Smooth muscle cell (in vitro differentiated cells): ENCODE measurements at regions not wholly inside any gene's neighbourhood (a gene's known extent, or its start where the extent isn't known, plus 50 kb on each side); places are given as distances from the start of the nearest gene placed in this dataset.
A peak's percentile ranks its signal among the peaks of the same experiment; 100 is the strongest.

ENCODE experiments used
- DNase-seq: peaks from one replicate; lab custom pipeline; 2025; ENCODE audit not compliant: unreplicated experiment; lab: John Stamatoyannopoulos, UW
- H2AFZ ChIP-seq: fragments of 200-600 bp; sonication (generic); 2 replicates; pipeline ENCODE4 v1.6.0; 2016; ENCODE audit warnings: antibody characterized with exemption, low read depth, mild to moderate bottlenecking
- H3F3A ChIP-seq: fragments of 200-600 bp; sonication (generic); 2 replicates; pipeline ENCODE4 v1.6.0; 2017; ENCODE audit warnings: antibody characterized with exemption, low read depth
- H3K27ac ChIP-seq: fragments of 200-600 bp; sonication (generic); 2 replicates; pipeline ENCODE4 v1.5.1; 2016; ENCODE audit warnings: low read depth, mild to moderate bottlenecking
- H3K27me3 ChIP-seq: fragments of 200-600 bp; sonication (generic); 2 replicates; pipeline ENCODE4 v1.6.1; 2016; ENCODE audit warnings: low read depth, mild to moderate bottlenecking
- H3K36me3 ChIP-seq: fragments of 200-600 bp; sonication (generic); 2 replicates; pipeline ENCODE4 v1.5.1; 2016; ENCODE audit warnings: low read depth
- H3K4me1 ChIP-seq: fragments of 200-600 bp; sonication (generic); 2 replicates; pipeline ENCODE4 v1.5.1; 2016; ENCODE audit warnings: low read depth
- H3K4me2 ChIP-seq: fragments of 200-600 bp; sonication (generic); 2 replicates; pipeline ENCODE4 v1.6.0; 2016; ENCODE audit warnings: mild to moderate bottlenecking
- H3K4me3 ChIP-seq: fragments of 200-600 bp; sonication (generic); 2 replicates; pipeline ENCODE4 v1.5.1; 2016; ENCODE audit warnings: mild to moderate bottlenecking
- H3K79me2 ChIP-seq: fragments of 200-600 bp; sonication (generic); 2 replicates; pipeline ENCODE4 v1.6.0; 2016; ENCODE audit warnings: low read depth, mild to moderate bottlenecking
- H3K9ac ChIP-seq: fragments of 200-600 bp; sonication (generic); 2 replicates; pipeline ENCODE4 v1.6.0; 2016; ENCODE audit warnings: low read depth
- H3K9me3 ChIP-seq: fragments of 200-600 bp; sonication (generic); replicated peaks from 2 replicates; pipeline ENCODE4 v1.5.1; 2016; ENCODE audit warnings: low read depth
- H4K20me1 ChIP-seq: fragments of 200-600 bp; sonication (generic); 2 replicates; pipeline ENCODE4 v1.6.0; 2016; ENCODE audit warnings: low read depth
- CTCF ChIP-seq: fragments of 200-600 bp; sonication (generic); IDR thresholded peaks from 2 replicates; pipeline ENCODE4 v1.5.1; 2017; ENCODE audit warnings: borderline replicate concordance, mild to moderate bottlenecking, antibody characterized with exemption; ENCODE audit not compliant: insufficient read depth, poor library complexity, severe bottlenecking
- WGBS: methylation state at CpG from one replicate; pipeline ENCODE4 v1.1.7; 2016; ENCODE audit warnings: low lambda C conversion rate; 5-methylcytosine and 5-hydroxymethylcytosine counted together

GRCh38 chr5:24376210-24376609 lies 268.6 kb downstream of the CDH10 start:
- H3K79me2 ChIP-seq: no peaks in the 10 kb centered on the region
- DNase-seq: no peak
- no peak overlapping the region for H3K27ac ChIP-seq
- no peak for TF ChIP-seq CTCF
- no peak overlapping the region for H3K4me2 ChIP-seq
- 89% methylated on average over 2 of the region's 2 CpGs for WGBS
- H2AFZ ChIP-seq: no peak overlapping the region
- H3K9me3 ChIP-seq: no peaks in the 10 kb centered on the region
- no peaks in the 10 kb centered on the region for H3K36me3 ChIP-seq
- no peak overlapping the region for H3K4me3 ChIP-seq
- no peaks in the 10 kb centered on the region for H3K27me3 ChIP-seq
- H3F3A ChIP-seq: no peaks in the 10 kb centered on the region
- no peaks in the 10 kb centered on the region for H3K4me1 ChIP-seq
- no peak overlapping the region for H3K9ac ChIP-seq
- no peaks in the 10 kb centered on the region for H4K20me1 ChIP-seq

GRCh38 chr5:24376616-24377015 lies 268.2 kb downstream of the CDH10 start:
- WGBS: 89% methylated on average over 6 of the region's 6 CpGs
- Histone ChIP-seq H3K36me3 (no peaks in the 10 kb centered on the region), H3K4me3 (no peak overlapping the region), H3K9ac (no peak overlapping the region), H2AFZ (no peak overlapping the region), H3K4me1 (no peaks in the 10 kb centered on the region), H3K79me2 (no peaks in the 10 kb centered on the region), H3F3A (no peaks in the 10 kb centered on the region), H3K9me3 (no peaks in the 10 kb centered on the region), H3K4me2 (no peak overlapping the region), H3K27me3 (no peaks in the 10 kb centered on the region), H3K27ac (no peak overlapping the region), H4K20me1 (no peaks in the 10 kb centered on the region)
- no peak for DNase-seq
- no peak for TF ChIP-seq CTCF

DNA sequence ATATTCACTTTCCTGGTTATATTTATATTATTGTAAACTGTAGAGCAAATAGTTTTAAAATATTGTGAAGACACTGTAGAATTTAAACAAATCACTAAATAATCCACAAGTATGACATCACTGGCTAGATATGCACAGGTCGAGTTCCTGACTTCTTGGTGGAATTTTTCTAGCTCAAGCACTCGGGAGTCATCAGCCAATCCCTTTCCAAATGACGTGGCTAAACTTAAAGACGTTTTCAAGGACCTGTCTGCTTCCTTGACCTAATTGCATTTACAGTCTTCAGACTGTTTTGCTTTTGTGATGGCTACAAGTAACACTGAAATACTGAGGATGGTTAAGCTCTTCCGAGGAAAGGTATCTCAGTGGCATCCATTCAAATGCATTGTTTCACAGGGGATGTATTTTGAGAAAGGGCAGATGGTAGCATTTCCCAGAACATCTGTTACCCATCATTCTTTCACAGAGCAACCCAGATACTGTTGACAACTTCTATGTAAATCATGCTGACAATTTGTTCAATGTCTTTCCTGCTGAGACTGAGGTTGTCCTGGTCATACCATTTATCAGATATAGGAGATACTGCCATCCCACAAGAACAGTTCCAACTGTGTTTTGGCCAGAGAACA lies 262.8 kb downstream of the CDH10 start:
- Histone ChIP-seq H3K4me3 (no peak overlapping the region), H3K4me1 (no peaks in the 10 kb centered on the region), H3K36me3 (no peaks in the 10 kb centered on the region), H3K27me3 (no peaks in the 10 kb centered on the region), H3F3A (no peaks in the 10 kb centered on the region), H3K9ac (no peak overlapping the region), H3K27ac (peak overlapping the region; percentile 19), H3K9me3 (no peaks in the 10 kb centered on the region), H2AFZ (peak overlapping the region; percentile 48), H3K79me2 (no peaks in the 10 kb centered on the region), H4K20me1 (no peaks in the 10 kb centered on the region), H3K4me2 (no peak overlapping the region)
- 17% methylated on average over 5 of the region's 5 CpGs for WGBS
- no peak for DNase-seq
- TF ChIP-seq CTCF: no peak

DNA sequence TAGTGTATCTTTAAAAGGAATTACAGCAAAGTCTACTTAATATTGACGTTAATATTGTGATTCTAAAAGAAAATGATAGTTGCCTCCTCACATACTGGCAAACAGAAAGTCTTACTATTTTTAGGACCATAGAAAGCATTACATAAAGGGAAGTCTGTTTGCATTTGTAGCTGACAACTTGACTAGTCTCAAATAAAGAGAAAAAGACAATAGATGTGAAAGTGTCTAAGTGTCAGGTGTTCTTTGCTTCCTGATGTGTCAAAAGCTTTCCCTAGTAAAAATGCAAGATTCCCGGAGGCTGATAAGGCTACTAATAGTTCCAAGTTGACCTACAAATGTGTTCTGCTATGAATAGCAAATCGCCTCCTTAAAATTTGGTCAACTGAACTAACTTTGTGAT lies 259.7 kb downstream of the CDH10 start:
- H3K79me2 ChIP-seq: no peaks in the 10 kb centered on the region
- no peak for DNase-seq
- no peak overlapping the region for H3K27ac ChIP-seq
- no peak overlapping the region for H2AFZ ChIP-seq
- H3K36me3 ChIP-seq: no peaks in the 10 kb centered on the region
- H3K27me3 ChIP-seq: no peaks in the 10 kb centered on the region
- H3K4me1 ChIP-seq: no peaks in the 10 kb centered on the region
- no peaks in the 10 kb centered on the region for H3F3A ChIP-seq
- WGBS: 74% methylated on average over 3 of the region's 3 CpGs
- TF ChIP-seq CTCF: no peak
- no peak overlapping the region for H3K4me2 ChIP-seq
- H4K20me1 ChIP-seq: no peaks in the 10 kb centered on the region
- H3K4me3 ChIP-seq: no peak overlapping the region
- no peaks in the 10 kb centered on the region for H3K9me3 ChIP-seq
- H3K9ac ChIP-seq: no peak overlapping the region
